GM23338 (cell line): ENCODE measurements at regions not wholly inside any gene's neighbourhood (a gene's known extent, or its start where the extent isn't known, plus 50 kb on each side); places are given as distances from the start of the nearest gene placed in this dataset.
"Not testable (repeated sequence)": the region's sequence is repeated elsewhere in the genome, so short reads cannot be mapped to it uniquely, and the experiment has no call there.

Experiments
- CTCF ChIP-seq, 2 experiments: fragments of 200-600 bp in 1 of 2; sonication (generic) in 1 of 2; conservative IDR thresholded peaks; 2 replicates each; pipeline versions ENCODE4 v1.5.1 to v1.6.1; 2016 to 2017; ENCODE audit warnings: antibody characterized with exemption in 2 of 2, low read depth in 2 of 2, mild to moderate bottlenecking in 2 of 2, moderate library complexity in 1 of 2
- POLR2AphosphoS5 ChIP-seq: IDR thresholded peaks from 2 replicates; pipeline ENCODE4 v1.6.1; 2016; ENCODE audit warnings: antibody characterized with exemption, low read depth

- not testable (repeated sequence) for TF ChIP-seq CTCF (conservative IDR thresholded peaks at IDR 0.05; ENCODE audit: low read depth in 2 of 2); POLR2AphosphoS5
Observed at GRCh38 chr2:19164099-19164498, 194.3 kb downstream of the OSR1 start.
